ENCODE measurements at regions not wholly inside any gene's neighbourhood (a gene's known extent, or its start where the extent isn't known, plus 50 kb on each side); places are given as distances from the start of the nearest gene placed in this dataset.
"Not testable (repeated sequence)": the region's sequence is repeated elsewhere in the genome, so short reads cannot be mapped to it uniquely, and the experiment has no call there.

GRCh38 chr10:53052521-53053164, 280.1 kb upstream of the MBL2 start:
- no peak for DNase-seq

GRCh38 chr10:53045315-53045714, 272.7 kb upstream of the MBL2 start:
- DNase-seq, result no peak

- not testable (repeated sequence) for DNase-seq
Measured at GRCh38 chr10:53035823-53036222, 263.2 kb upstream of the MBL2 start.

- DNase-seq, result no peak
Measured at GRCh38 chr10:53033396-53033795, 260.8 kb upstream of the MBL2 start.

- DNase-seq, result peak; percentile 33
Measured at GRCh38 chr10:53029872-53030849, 257.6 kb upstream of the MBL2 start.

GRCh38 chr10:53029449-53029848, 256.9 kb upstream of the MBL2 start:
- DNase-seq, result no peak

- DNase-seq, result not testable (repeated sequence)
Measured at GRCh38 chr10:53025765-53026164, 253.2 kb upstream of the MBL2 start.

GRCh38 chr10:53025172-53025711, 252.7 kb upstream of the MBL2 start:
- DNase-seq, result no peak

GRCh38 chr10:53023411-53023810, 250.8 kb upstream of the MBL2 start:
- DNase-seq, result no peak

GRCh38 chr10:53022611-53023088, 250.1 kb upstream of the MBL2 start:
- no peak for DNase-seq

GRCh38 chr10:53013201-53013810, 240.7 kb upstream of the MBL2 start:
- peak; percentile 71 to 85 for DNase-seq

GRCh38 chr10:53009961-53010907, 237.7 kb upstream of the MBL2 start:
- no peak for DNase-seq

- no peak for DNase-seq
Measured at GRCh38 chr10:53007527-53007842, 234.9 kb upstream of the MBL2 start.

GRCh38 chr10:53006663-53007526, 234.3 kb upstream of the MBL2 start:
- no peak for DNase-seq

- DNase-seq, result no peak
Measured at GRCh38 chr10:53005612-53006345, 233.2 kb upstream of the MBL2 start.

GRCh38 chr10:53003094-53003493, 230.5 kb upstream of the MBL2 start:
- no peak for DNase-seq

GRCh38 chr10:52999681-53000080, 227.1 kb upstream of the MBL2 start:
- DNase-seq, result no peak

- DNase-seq, result no peak
Measured at GRCh38 chr10:52999258-52999657, 226.7 kb upstream of the MBL2 start.

GRCh38 chr10:52997007-52997406, 224.4 kb upstream of the MBL2 start:
- DNase-seq, result no peak

- no peak for DNase-seq
Measured at GRCh38 chr10:52994370-52994769, 221.8 kb upstream of the MBL2 start.

Measured in Kasumi-1 (cell line).